IPS-NIHi7 (cell line): ENCODE measurements at regions not wholly inside any gene's neighbourhood (a gene's known extent, or its start where the extent isn't known, plus 50 kb on each side); places are given as distances from the start of the nearest gene placed in this dataset.

Experiments used
- DNase-seq: peaks from one replicate; pipeline ENCODE4 v3.0.0; 2012; ENCODE audit warnings: mixed read lengths; ENCODE audit errors: extremely low spot score

DNA sequence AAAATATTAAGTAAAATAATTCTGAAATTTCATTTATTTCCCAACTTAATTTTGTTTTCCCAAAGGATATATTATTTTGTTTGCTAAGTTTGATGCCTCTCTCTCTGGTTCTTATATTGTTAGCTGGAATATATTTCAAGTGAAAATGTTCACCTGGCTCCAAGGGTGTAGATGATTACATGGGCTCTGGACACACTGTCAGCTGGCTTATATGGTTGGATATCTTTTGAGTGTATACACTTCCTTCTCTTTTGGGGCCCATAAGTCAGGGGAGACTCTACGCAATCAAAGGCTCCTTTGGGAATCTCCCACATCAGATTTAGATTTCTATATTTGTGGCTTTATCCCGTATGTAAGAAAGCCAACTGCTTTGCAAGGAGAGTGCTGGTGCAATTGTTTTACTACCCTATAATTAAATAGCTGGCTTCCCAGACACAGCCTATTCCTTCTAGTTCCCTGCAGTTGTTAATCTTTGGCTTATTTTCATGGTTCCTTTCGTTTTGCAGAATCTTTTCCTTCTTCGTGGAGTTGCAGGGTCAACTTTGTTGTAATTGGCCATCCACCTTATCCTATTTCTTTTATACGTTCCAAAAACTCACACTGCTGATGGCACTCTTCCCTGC is 225.7 kb downstream of the DPH6 start:
- DNase-seq = no peak

DNA sequence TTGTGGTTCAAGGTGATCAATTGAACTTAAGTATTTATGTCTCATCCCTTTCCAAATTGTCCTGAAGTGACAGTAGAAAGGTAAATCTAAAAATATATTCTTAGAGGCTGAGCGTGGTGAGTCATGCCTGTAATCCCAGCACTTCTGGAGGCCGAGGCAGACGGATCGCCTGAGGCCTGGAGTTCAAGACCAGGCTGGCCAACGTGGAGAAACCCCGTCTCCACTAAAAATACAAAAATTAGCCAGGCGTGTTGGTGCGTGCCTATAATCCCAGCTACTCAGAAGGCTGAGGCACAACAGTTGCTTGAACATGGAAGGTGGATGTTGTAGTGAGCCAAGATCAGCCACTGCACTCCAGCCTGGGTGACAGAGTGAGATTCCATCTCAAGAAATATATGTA is 226.6 kb downstream of the DPH6 start:
- DNase-seq = no peak

GRCh38 chr15:35317217-35317616 is 228.7 kb downstream of the DPH6 start:
- no peak for DNase-seq

DNA sequence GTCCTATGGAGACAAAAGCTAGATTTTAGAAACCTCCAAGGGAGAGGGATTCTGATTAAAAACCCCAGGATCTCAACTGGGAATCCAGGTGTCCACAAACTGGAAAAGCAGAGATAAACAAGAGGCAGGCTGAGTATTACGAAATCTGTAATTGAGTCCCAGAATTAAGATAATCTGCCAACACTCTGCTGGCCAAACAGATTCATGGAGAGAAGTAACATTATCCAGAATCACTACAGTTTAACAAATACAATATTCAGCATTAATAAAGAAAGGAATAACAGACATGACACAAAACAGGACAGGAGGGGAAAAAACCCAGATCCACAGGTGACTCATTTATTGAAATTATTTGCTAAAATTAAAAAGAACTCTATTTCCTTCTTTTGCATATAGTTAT is 227.2 kb upstream of the NANOGP8 start:
- no peak for DNase-seq

DNA sequence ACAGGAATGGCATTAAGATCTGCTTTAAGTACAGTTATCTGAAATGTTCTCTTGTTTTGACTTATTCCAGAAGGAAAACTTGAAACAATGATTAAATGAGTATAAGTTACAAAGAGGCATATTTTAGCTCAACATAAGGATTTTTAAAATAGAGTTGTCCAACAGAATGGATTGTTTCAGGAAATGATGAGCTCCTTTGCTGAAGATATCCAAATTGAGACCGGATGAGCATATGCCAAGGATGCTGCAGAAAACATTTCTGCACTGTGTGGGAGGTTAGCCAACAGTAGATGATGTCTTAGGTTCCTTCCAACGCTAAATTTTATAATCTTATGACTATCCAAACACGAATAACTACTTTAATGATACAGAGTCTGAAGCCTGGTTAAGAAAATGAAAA is 226.5 kb upstream of the NANOGP8 start:
- DNase-seq = no peak

- no peak for DNase-seq
Observed at GRCh38 chr15:35309886-35310285, 224.8 kb upstream of the NANOGP8 start.

DNA sequence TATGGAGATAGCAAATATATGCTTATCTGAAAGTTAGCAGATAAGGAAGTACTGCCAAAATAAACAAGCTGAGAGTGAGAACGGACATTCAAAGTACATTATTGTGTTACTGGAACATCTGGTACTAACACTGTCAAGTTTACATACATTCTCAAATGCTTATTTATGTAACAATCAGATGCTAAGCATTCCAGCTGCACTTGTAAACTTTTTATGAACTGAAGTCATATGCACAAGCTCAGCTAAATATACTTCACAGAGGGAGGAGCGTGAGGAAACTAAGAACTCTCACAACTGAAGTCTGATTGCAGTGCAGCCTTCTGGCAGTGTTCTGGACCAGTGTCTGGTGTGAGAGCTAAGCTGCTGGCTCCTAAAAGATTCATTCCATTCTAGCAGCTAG is 223.7 kb upstream of the NANOGP8 start:
- no peak for DNase-seq

GRCh38 chr15:35307676-35308075 is 222.6 kb upstream of the NANOGP8 start:
- DNase-seq = no peak

DNA sequence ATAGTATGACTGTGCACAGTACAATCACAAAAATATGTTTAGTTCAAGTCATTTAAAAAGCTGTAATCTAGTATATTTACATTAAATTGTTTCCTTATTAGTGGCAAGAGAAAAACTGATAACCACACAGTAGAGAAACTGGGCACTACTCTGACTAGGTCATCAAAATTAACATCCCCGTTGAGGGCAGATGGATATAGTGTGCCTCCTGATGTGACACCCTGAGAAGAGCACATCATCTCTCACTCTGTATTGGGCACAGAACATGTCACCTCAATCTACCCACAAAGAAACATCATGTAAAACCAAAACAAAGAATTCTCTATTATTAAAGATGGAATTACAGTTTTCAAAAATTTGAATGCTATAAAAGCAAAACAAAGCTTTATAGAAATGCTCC is 221.9 kb upstream of the NANOGP8 start:
- no peak for DNase-seq

- peak; percentile 17 for DNase-seq
Observed at GRCh38 chr15:35306361-35306981, 221.4 kb upstream of the NANOGP8 start.

DNA sequence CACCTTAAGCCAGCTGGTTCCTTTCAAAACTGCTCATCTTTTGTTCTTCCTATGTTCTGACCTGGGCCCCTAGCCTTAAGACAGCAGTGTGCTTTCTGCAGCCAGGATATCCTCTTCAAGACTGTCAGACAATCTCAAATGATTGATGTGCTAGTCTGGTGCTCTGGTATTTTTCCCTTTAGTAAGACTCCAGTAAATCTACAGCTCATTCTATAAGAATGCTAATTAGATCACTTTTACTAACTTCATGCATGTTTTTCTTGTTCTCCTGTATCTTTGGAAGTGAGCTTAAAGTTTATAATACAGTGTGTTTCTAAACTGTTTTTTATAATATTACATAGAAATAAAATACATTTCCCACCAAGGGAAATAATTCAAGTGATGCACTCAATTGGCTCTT is 220.9 kb upstream of the NANOGP8 start:
- no peak for DNase-seq

GRCh38 chr15:35305031-35305550 is 220.0 kb upstream of the NANOGP8 start:
- no peak for DNase-seq

DNA sequence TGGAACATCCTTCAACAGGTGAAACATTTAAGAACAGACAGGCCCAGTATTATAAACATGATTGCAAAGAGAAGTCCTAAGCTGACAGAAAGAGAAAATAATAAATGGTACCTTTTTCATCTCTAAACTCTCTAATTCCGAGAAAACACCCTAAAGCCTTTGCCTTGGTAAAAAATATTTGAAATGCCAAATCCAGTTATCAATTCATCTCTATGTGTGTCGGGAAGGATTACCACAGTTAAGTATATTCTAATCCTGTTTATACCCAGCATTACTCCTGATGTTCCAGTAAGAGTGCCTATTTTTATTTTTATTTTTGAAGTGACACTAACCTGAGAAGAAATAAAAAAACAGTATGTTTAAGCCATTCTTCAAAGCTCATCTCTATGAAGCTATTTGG is 219.3 kb upstream of the NANOGP8 start:
- DNase-seq = no peak

DNA sequence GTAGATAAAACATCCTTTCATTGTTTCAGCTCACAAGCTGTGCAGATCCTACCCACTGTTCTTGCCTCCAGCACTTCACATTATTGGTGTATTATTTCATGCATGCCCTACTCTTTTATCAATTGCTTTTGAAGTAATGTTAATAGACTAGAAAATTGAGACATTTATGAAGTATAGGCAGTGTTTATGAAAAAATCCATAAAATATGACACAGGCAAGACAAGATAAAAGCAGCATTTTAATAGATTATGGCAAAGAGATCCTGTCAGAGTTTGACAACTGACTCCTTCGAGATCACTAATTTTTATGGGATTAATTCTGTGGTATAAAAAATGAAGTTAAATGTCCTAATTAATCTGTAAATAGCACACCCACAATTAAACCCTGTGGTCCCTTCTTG is 217.2 kb upstream of the NANOGP8 start:
- no peak for DNase-seq

DNA sequence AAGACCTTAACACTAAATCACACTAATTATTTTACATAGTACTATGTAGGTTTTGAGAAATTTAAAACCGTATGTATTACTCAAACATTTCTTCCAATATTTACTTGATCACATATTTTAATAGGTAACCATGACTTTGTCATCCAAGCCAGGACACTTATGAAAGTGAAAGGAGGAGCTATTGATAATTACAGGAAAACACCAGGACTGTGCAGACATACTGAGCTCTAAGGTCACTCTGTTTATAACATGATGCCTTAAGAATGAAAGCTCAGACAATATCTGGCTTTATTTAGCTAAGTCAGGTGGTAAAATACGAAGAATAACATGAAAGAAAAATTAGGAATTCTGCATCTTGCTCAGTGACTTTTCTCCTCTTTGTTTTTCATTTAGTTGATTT is 216.0 kb upstream of the NANOGP8 start:
- no peak for DNase-seq

GRCh38 chr15:35299059-35299735 is 214.1 kb upstream of the NANOGP8 start:
- no peak for DNase-seq

- no peak for DNase-seq
Observed at GRCh38 chr15:35298509-35298908, 213.4 kb upstream of the NANOGP8 start.

- peak; percentile 41 for DNase-seq
Observed at GRCh38 chr15:35293353-35294130, 208.4 kb upstream of the NANOGP8 start.

DNA sequence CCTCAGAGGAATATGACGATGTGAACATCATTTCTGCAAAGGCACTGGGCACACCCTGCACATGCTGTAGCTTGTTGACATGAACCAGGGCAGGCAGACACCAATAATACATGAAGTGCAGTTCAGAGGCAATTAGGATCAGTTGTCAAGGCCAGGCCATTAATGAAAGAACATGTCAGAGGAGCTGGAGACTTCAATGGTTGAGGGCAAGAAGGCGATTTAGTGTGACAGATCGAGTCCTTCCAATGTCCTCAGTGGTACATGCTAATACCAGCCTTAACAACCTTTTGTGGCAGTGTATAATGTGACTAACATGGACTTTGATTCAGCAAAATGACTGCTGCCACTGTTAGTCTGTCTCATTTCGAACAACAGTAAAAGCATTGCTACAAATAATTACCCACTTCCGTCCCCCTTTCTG is 205.2 kb upstream of the NANOGP8 start:
- DNase-seq = no peak

- peak; percentile 64 for DNase-seq
Observed at GRCh38 chr15:35289024-35289617, 204.0 kb upstream of the NANOGP8 start.

DNA sequence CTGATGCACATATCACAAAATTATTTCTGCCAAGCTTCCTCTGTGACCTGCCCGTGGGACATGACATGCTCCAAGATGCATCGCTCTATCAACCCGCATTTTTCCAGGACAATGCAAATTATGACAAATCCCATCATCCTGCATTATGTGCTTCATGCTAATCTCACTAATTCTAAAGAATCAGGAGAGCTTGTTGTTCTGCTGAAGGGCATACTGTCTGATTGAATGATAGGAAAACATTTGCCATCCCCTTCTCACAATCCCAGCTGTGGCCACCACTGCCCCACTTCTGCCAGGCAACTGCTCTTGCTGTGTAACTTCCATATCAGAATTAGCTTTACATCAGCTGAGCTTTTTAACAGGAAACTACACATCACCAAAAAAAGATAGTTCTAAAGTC is 203.5 kb upstream of the NANOGP8 start:
- DNase-seq = no peak

DNA sequence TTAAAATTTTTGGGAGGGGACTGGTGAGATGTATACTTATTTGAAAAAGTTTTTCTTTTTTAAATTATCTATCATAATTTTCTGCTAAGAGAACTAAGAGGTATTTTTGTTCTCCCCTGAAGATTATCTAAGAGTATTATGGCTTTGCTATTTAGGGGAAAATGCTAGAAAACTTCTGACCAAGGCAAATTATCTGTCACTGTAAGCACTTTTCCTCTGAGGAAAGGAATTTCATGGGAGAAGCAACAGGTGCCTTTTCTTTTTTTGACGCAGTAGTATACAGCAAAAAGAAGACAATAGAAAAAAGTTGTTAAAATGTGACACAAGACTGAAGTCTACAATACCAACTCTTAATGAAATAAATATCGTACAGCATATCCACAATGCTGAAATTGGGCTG is 201.6 kb upstream of the NANOGP8 start:
- DNase-seq = no peak
